Epithelial cell of esophagus (primary cell): ENCODE measurements at regions not wholly inside any gene's neighbourhood (a gene's known extent, or its start where the extent isn't known, plus 50 kb on each side); places are given as distances from the start of the nearest gene placed in this dataset.

Experiments used
- DNase-seq: peaks from one replicate; pipeline ENCODE4 v3.0.0; 2010; ENCODE audit warnings: low read depth
- H3K4me3 ChIP-seq: 2 replicates; pipeline ENCODE4 v1.5.1; 2011; ENCODE audit warnings: mild to moderate bottlenecking, low read length, control low read depth
- CTCF ChIP-seq: IDR thresholded peaks from 2 replicates; pipeline ENCODE4 v1.5.1; 2011; ENCODE audit warnings: low read depth, mild to moderate bottlenecking, low read length, control low read depth, inconsistent platforms; ENCODE audit not compliant: insufficient read depth; ENCODE audit errors: missing control alignments

GRCh38 chr16:72626623-72627022 lies 421.3 kb downstream of the ZFHX3 start:
- no peak for DNase-seq
- H3K4me3 ChIP-seq, result peak overlapping the region; percentile 14

GRCh38 chr16:72621651-72622050 lies 426.3 kb downstream of the ZFHX3 start:
- DNase-seq, result peak; percentile 10
- TF ChIP-seq CTCF, result no peak
- no peak overlapping the region for H3K4me3 ChIP-seq

More at GRCh38 chr16:72626623-72627022, 421.3 kb downstream of the ZFHX3 start:
- no peak for TF ChIP-seq CTCF

- no peak overlapping the region for H3K4me3 ChIP-seq
- no peak for TF ChIP-seq CTCF
- no peak for DNase-seq
Observed at GRCh38 chr16:72620853-72621252, 427.1 kb downstream of the ZFHX3 start.

- no peak overlapping the region for H3K4me3 ChIP-seq
- TF ChIP-seq CTCF, result no peak
Observed at GRCh38 chr16:72620348-72620747, 427.6 kb downstream of the ZFHX3 start.

GRCh38 chr16:72615856-72616255 lies 432.1 kb downstream of the ZFHX3 start:
- DNase-seq, result no peak
- TF ChIP-seq CTCF, result no peak
- H3K4me3 ChIP-seq, result no peak overlapping the region

More at GRCh38 chr16:72620348-72620747, 427.6 kb downstream of the ZFHX3 start:
- no peak for DNase-seq

- DNase-seq, result no peak
- no peak overlapping the region for H3K4me3 ChIP-seq
- no peak for TF ChIP-seq CTCF
Observed at GRCh38 chr16:72612718-72613117, 435.2 kb downstream of the ZFHX3 start.

- no peak for TF ChIP-seq CTCF
- no peak for DNase-seq
Observed at GRCh38 chr16:72612256-72612655, 435.7 kb downstream of the ZFHX3 start.

More at GRCh38 chr16:72612256-72612655, 435.7 kb downstream of the ZFHX3 start:
- H3K4me3 ChIP-seq, result no peak overlapping the region
